H1 (cell line): ENCODE measurements at regions not wholly inside any gene's neighbourhood (a gene's known extent, or its start where the extent isn't known, plus 50 kb on each side); places are given as distances from the start of the nearest gene placed in this dataset.

Source experiments
- CTCF ChIA-PET: fragments of 300-600 bp; sonication (Branson Sonifier 250); formaldehyde crosslinking; loops from one replicate; lab custom pipeline; 2021; ENCODE audit not compliant: partially characterized antibody; lab: Charles Lee
- POLR2A ChIA-PET: fragments of 300-600 bp; sonication (Branson Sonifier 250); formaldehyde crosslinking; loops from one replicate; lab custom pipeline; 2021; ENCODE audit warnings: inconsistent platforms; ENCODE audit not compliant: partially characterized antibody; lab: Charles Lee
- DNase-seq, 2 experiments: peaks; one replicate each; pipeline versions ENCODE4 v3.0.0 to v3.0.0-alpha.2; 2010 to 2022; ENCODE audit warnings: low spot score in 2 of 2, low read depth in 1 of 2, mixed read lengths in 1 of 2
- FAIRE-seq: peaks from 2 replicates; lab custom pipeline; 2011; peaks lifted over from hg19 to GRCh38; lab: Jason Lieb, UNC
- H2AFZ ChIP-seq: 2 replicates; pipeline ENCODE4 v1.8.1; 2012; ENCODE audit warnings: low read length, inconsistent platforms
- H2AK5ac ChIP-seq: 2 replicates; pipeline ENCODE4 v1.6.1; 2013; ENCODE audit warnings: low read depth, low read length
- H2BK120ac ChIP-seq: replicated peaks from 2 replicates; pipeline ENCODE3; 2013; ENCODE audit warnings: low read depth, low read length, inconsistent platforms
- H2BK12ac ChIP-seq: 2 replicates; pipeline ENCODE4 v1.6.1; 2013; ENCODE audit warnings: low read depth, low read length
- H2BK15ac ChIP-seq: 2 replicates; pipeline ENCODE4 v1.6.1; 2013; ENCODE audit warnings: low read length
- H2BK20ac ChIP-seq: 2 replicates; pipeline ENCODE4 v1.6.1; 2013; ENCODE audit warnings: low read length
- H2BK5ac ChIP-seq: 2 replicates; pipeline ENCODE4 v1.6.1; 2013; ENCODE audit warnings: low read depth, low read length
- H3K14ac ChIP-seq: 2 replicates; pipeline ENCODE4 v1.6.1; 2013; ENCODE audit warnings: inconsistent platforms; ENCODE audit not compliant: insufficient read length
- H3K18ac ChIP-seq: 2 replicates; pipeline ENCODE4 v1.6.1; 2013; ENCODE audit warnings: low read length; ENCODE audit errors: extremely low read depth
- H3K23ac ChIP-seq: 2 replicates; pipeline ENCODE4 v1.6.1; 2013; ENCODE audit warnings: inconsistent platforms; ENCODE audit not compliant: insufficient read length
- H3K23me2 ChIP-seq: 2 replicates; pipeline ENCODE4 v1.6.1; 2013; ENCODE audit warnings: low read depth, low read length
- H3K27ac ChIP-seq: 2 replicates; pipeline ENCODE4 v1.6.1; 2011; ENCODE audit warnings: low read depth, low read length, inconsistent platforms
- H3K27me3 ChIP-seq, 4 experiments: replicated peaks in 1 of 4; 1 replicate in 1 of 4; 2 replicates in 3 of 4; pipeline versions ENCODE4 v1.6.1 to v1.8.1; 2011 to 2013; ENCODE audit warnings: low read length in 3 of 4, mild to moderate bottlenecking in 3 of 4, inconsistent platforms in 2 of 4, mixed read lengths in 2 of 4, moderate library complexity in 1 of 4; ENCODE audit not compliant: control insufficient read depth in 3 of 4, insufficient read depth in 3 of 4; ENCODE audit errors: extremely low read depth in 1 of 4
- H3K36me3 ChIP-seq, 4 experiments: 2 replicates each; pipeline versions ENCODE4 v1.6.1 to v1.8.1; 2011 to 2013; ENCODE audit warnings: mild to moderate bottlenecking in 4 of 4, low read length in 3 of 4, moderate library complexity in 2 of 4, control low read depth in 1 of 4, inconsistent platforms in 1 of 4; ENCODE audit not compliant: insufficient read depth in 4 of 4, control insufficient read depth in 2 of 4
- H3K4ac ChIP-seq: replicated peaks from 2 replicates; pipeline ENCODE3; 2013; ENCODE audit warnings: low read length, low read depth, mixed read lengths, inconsistent platforms; ENCODE audit not compliant: insufficient read length
- H3K4me1 ChIP-seq, 4 experiments: replicated peaks in 1 of 4; 1 replicate in 1 of 4; 2 replicates in 3 of 4; pipeline versions ENCODE4 v1.6.1 to v1.8.1; 2011 to 2013; ENCODE audit warnings: low read length in 3 of 4, inconsistent platforms in 2 of 4, mixed read lengths in 1 of 4; ENCODE audit not compliant: insufficient read depth in 4 of 4, control insufficient read depth in 3 of 4
- H3K4me2 ChIP-seq, 2 experiments: 2 replicates each; pipeline versions ENCODE4 v1.6.1 to v1.8.1; 2011 to 2013; ENCODE audit warnings: low read depth in 2 of 2, low read length in 2 of 2, control low read depth in 1 of 2, inconsistent platforms in 1 of 2, mild to moderate bottlenecking in 1 of 2; ENCODE audit not compliant: insufficient read depth in 1 of 2
- H3K4me3 ChIP-seq, 4 experiments: fragments of 200-600, 300-600 bp in 1 of 4; sonication (generic), shearing (Covaris generic), sonication (Bioruptor Twin) in 1 of 4; 2 replicates each; pipeline versions ENCODE4 v1.5.1 to v1.8.1; 2011 to 2016; ENCODE audit warnings: low read length in 4 of 4, low read depth in 3 of 4, control low read depth in 2 of 4, inconsistent platforms in 2 of 4, mild to moderate bottlenecking in 2 of 4, mixed read lengths in 1 of 4, moderate library complexity in 1 of 4; ENCODE audit not compliant: insufficient read depth in 2 of 4; ENCODE audit errors: extremely low read depth in 1 of 4
- H3K56ac ChIP-seq: replicated peaks from 2 replicates; pipeline ENCODE3; 2013; ENCODE audit warnings: low read depth, mild to moderate bottlenecking, mixed read lengths, low read length, inconsistent platforms; ENCODE audit not compliant: insufficient read length
- H3K79me1 ChIP-seq: 2 replicates; pipeline ENCODE4 v1.6.1; 2013; ENCODE audit warnings: low read depth, low read length, control low read depth
- H3K79me2 ChIP-seq, 2 experiments: 2 replicates each; pipeline versions ENCODE4 v1.6.1 to v1.8.1; 2012 to 2013; ENCODE audit warnings: low read length in 2 of 2, mild to moderate bottlenecking in 2 of 2, inconsistent platforms in 1 of 2; ENCODE audit not compliant: insufficient read depth in 2 of 2, control insufficient read depth in 1 of 2
- H3K9ac ChIP-seq, 4 experiments: replicated peaks in 1 of 4; 1 replicate in 1 of 4; 2 replicates in 3 of 4; pipeline versions ENCODE4 v1.6.1 to v1.8.1; 2011 to 2013; ENCODE audit warnings: low read depth in 3 of 4, low read length in 3 of 4, control low read depth in 2 of 4, mild to moderate bottlenecking in 2 of 4, moderate library complexity in 2 of 4, inconsistent platforms in 1 of 4; ENCODE audit errors: extremely low read depth in 1 of 4
- H3K9me3 ChIP-seq, 2 experiments: 2 replicates each; pipeline versions ENCODE4 v1.6.1 to v1.8.1; 2012 to 2013; ENCODE audit warnings: mild to moderate bottlenecking in 2 of 2, moderate library complexity in 2 of 2, control low read depth in 1 of 2, inconsistent platforms in 1 of 2, low read depth in 1 of 2, low read length in 1 of 2, mixed read lengths in 1 of 2; ENCODE audit not compliant: insufficient read depth in 2 of 2
- H4K20me1 ChIP-seq, 2 experiments: replicated peaks in 1 of 2; 2 replicates each; pipeline versions ENCODE3 to v1.8.1; 2011 to 2013; ENCODE audit warnings: inconsistent platforms in 2 of 2, low read length in 2 of 2, mild to moderate bottlenecking in 1 of 2; ENCODE audit not compliant: insufficient read depth in 2 of 2, control insufficient read depth in 1 of 2
- H4K5ac ChIP-seq: 2 replicates; pipeline ENCODE4 v1.6.1; 2013; ENCODE audit warnings: low read length, low read depth, mixed read lengths, inconsistent platforms; ENCODE audit not compliant: insufficient read length
- H4K8ac ChIP-seq: 2 replicates; pipeline ENCODE4 v1.8.0; 2013; ENCODE audit warnings: mild to moderate bottlenecking, moderate library complexity, low read length, inconsistent platforms; ENCODE audit not compliant: insufficient read depth; ENCODE audit errors: extremely low read depth
- H4K91ac ChIP-seq: replicated peaks from 2 replicates; pipeline ENCODE3; 2013; ENCODE audit warnings: low read length, mixed read lengths, inconsistent platforms; ENCODE audit not compliant: insufficient read length
- HDAC2 ChIP-seq, 2 experiments: fragments of 300-600 bp in 1 of 2; sonication (generic) in 1 of 2; IDR thresholded peaks; 2 replicates each; pipeline ENCODE4 v1.6.1; 2011 to 2012; ENCODE audit warnings: low read depth in 2 of 2, low read length in 2 of 2, mild to moderate bottlenecking in 2 of 2, moderate library complexity in 2 of 2, borderline replicate concordance in 1 of 2, inconsistent platforms in 1 of 2
- POU5F1 ChIP-seq: IDR thresholded peaks from 2 replicates; pipeline ENCODE4 v1.6.1; 2011; ENCODE audit warnings: low read depth, mild to moderate bottlenecking, low read length, moderate library complexity
- WGBS, 2 experiments: shearing (Covaris generic) in 1 of 2; methylation state at CpG; one replicate each; pipeline versions ENCODE4 v1.1.6 to v1.1.7; 2013 to 2015; ENCODE audit warnings: low lambda C conversion rate in 2 of 2, mixed read lengths in 2 of 2, inconsistent platforms in 1 of 2, low coverage in 1 of 2, missing lambda C conversion rate in 1 of 2; ENCODE audit not compliant: insufficient replicate concordance in 2 of 2, insufficient coverage in 1 of 2, insufficient read length in 1 of 2; ENCODE audit errors: extremely low coverage in 1 of 2, missing lambda C conversion rate in 1 of 2; 5-methylcytosine and 5-hydroxymethylcytosine counted together

DNA sequence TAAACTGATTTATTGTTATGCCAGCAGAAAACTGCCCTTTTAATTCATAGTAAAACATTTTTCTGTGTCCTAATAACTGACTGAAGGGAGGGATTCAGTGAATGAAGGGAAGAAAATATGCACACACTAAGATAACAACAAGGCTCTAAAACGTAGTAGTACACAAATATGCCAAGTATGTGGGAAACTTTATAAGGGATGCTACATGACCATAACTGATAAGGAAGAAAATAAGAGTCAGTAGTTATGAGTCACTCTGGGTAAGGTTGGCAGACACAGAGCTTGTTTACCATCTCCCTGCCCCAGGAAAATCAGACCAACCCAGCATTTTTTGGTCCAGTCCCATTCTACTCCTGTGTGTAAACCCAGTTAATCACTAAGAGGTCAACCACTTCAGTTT is 124.2 kb downstream of the RPRM start:
- Histone ChIP-seq H3K23ac (no peak overlapping the region), H3K79me2 (no peaks in the 10 kb centered on the region), H3K4ac (no peak overlapping the region), H3K27ac (no peak overlapping the region), H4K20me1 (no peaks in the 10 kb centered on the region), H3K4me2 (no peak overlapping the region), H3K36me3 (no peaks in the 10 kb centered on the region), H3K56ac (no peak overlapping the region), H3K27me3 (no peaks in the 10 kb centered on the region), H3K4me3 (no peak overlapping the region), H3K4me1 (no peaks in the 10 kb centered on the region), H2AK5ac (no peak overlapping the region), H4K5ac (no peak overlapping the region), H4K8ac (no peak overlapping the region), H2BK20ac (no peak overlapping the region), H3K18ac (no peak overlapping the region), H2AFZ (no peak overlapping the region), H3K9ac (no peak overlapping the region), H4K91ac (no peak overlapping the region), H2BK120ac (no peak overlapping the region), H3K9me3 (no peaks in the 10 kb centered on the region), H3K14ac (no peak overlapping the region), H3K23me2 (no peaks in the 10 kb centered on the region), H2BK15ac (no peak overlapping the region), H3K79me1 (no peaks in the 10 kb centered on the region), H2BK5ac (no peak overlapping the region), H2BK12ac (no peak overlapping the region)
- POLR2A ChIA-PET, result no interaction called here
- 92% methylated on average over 1 of the region's 1 CpG; no CpG with 5 or more reads in 1 of the 2 experiments for WGBS, 2 experiments
- FAIRE-seq, result no peak
- DNase-seq, result no peak
- no peak for TF ChIP-seq HDAC2 (IDR thresholded peaks at IDR 0.05; ENCODE audit: borderline replicate concordance in 1 of 2, low read depth in 2 of 2, low read length in 2 of 2)
- no peak for TF ChIP-seq POU5F1
- CTCF ChIA-PET, result interaction anchor here (1.4 kb wide), 1 partner anchor 9 kb away, joined by 4 read pairs; no protein-coding TSS in a partner anchor
